Skeletal muscle satellite cell (primary cell): ENCODE measurements at regions not wholly inside any gene's neighbourhood (a gene's known extent, or its start where the extent isn't known, plus 50 kb on each side); places are given as distances from the start of the nearest gene placed in this dataset.

Experiments used
- H3K27me3 ChIP-seq: 2 replicates; pipeline ENCODE4 v1.7.0; 2013; ENCODE audit warnings: low read length; ENCODE audit not compliant: control insufficient read depth, insufficient read depth
- H3K36me3 ChIP-seq: 2 replicates; pipeline ENCODE4 v1.7.0; 2013; ENCODE audit warnings: mild to moderate bottlenecking, control low read depth, low read length; ENCODE audit not compliant: insufficient read depth
- H3K4me1 ChIP-seq: 2 replicates; pipeline ENCODE4 v1.7.0; 2013; ENCODE audit warnings: low read length; ENCODE audit not compliant: control insufficient read depth, insufficient read depth
- H3K4me2 ChIP-seq: 2 replicates; pipeline ENCODE4 v1.7.0; 2013; ENCODE audit warnings: mild to moderate bottlenecking, low read length
- H3K4me3 ChIP-seq: 2 replicates; pipeline ENCODE4 v1.7.0; 2013; ENCODE audit warnings: low read length
- H3K9ac ChIP-seq: 2 replicates; pipeline ENCODE4 v1.7.0; 2013; ENCODE audit warnings: mild to moderate bottlenecking, low read depth, low read length, moderate library complexity
- H3K9me3 ChIP-seq: replicated peaks from 2 replicates; pipeline ENCODE4 v1.7.0; 2013; ENCODE audit warnings: mild to moderate bottlenecking, control low read depth, low read length

GRCh38 chr9:28770827-28771226 is 1197.5 kb upstream of the C9orf72 start:
- Histone ChIP-seq H3K4me3 (no peak overlapping the region), H3K9me3 (no peaks in the 10 kb centered on the region), H3K36me3 (no peaks in the 10 kb centered on the region), H3K4me1 (no peaks in the 10 kb centered on the region), H3K4me2 (no peak overlapping the region), H3K27me3 (no peaks in the 10 kb centered on the region), H3K9ac (no peak overlapping the region)

GRCh38 chr9:28774433-28775235 is 1201.4 kb upstream of the C9orf72 start:
- Histone ChIP-seq H3K27me3 (no peaks in the 10 kb centered on the region), H3K4me3 (no peak overlapping the region), H3K9me3 (no peaks in the 10 kb centered on the region), H3K4me1 (no peaks in the 10 kb centered on the region), H3K9ac (no peak overlapping the region), H3K4me2 (no peak overlapping the region), H3K36me3 (no peaks in the 10 kb centered on the region)

DNA sequence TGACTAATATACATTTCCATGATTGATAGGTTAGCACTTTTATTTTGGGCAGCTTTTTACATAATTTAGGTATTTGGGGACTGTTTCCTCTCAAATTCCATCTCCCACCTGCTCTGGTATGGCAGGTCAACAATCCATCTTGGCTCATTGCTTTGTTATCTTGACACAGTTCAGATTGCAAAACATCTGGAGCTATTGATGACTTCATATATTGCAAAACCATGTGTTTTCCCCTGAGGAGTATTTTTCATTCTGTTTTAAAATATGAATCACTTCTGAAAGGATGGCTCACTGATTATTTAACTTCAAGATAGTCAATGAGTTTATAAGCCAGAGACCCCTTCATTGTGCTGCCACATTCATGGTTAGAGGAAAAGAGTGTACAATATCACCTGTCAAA is 1206.0 kb upstream of the C9orf72 start:
- Histone ChIP-seq H3K4me3 (no peak overlapping the region), H3K27me3 (no peaks in the 10 kb centered on the region), H3K4me1 (no peaks in the 10 kb centered on the region), H3K4me2 (no peak overlapping the region), H3K9ac (no peak overlapping the region), H3K36me3 (no peaks in the 10 kb centered on the region), H3K9me3 (no peaks in the 10 kb centered on the region)

- no peak overlapping the region for H3K9ac ChIP-seq
- H3K36me3 ChIP-seq = no peaks in the 10 kb centered on the region
- no peaks in the 10 kb centered on the region for H3K4me1 ChIP-seq
- H3K4me3 ChIP-seq = no peak overlapping the region
- H3K27me3 ChIP-seq = no peaks in the 10 kb centered on the region
- no peaks in the 10 kb centered on the region for H3K9me3 ChIP-seq
- H3K4me2 ChIP-seq = no peak overlapping the region
Measured at GRCh38 chr9:28781481-28781880, 1208.2 kb upstream of the C9orf72 start.

DNA sequence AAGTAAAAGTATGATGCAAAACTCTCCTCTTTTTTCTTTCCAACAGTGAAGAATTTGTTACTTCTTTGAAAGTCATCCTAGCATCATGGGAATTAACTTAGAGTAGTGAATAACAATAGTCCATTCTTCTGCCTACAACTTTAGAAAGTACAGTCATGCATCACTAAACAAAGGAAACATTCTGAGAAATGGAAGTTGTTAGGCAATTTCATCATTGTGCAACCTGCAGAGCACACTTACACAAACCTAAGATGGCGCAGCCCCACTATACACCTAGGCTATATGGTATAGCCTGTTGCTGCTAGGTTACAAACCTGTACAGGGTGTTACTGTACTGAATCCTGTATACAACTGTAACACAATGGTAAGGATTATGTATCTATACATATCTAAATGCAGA is 1209.3 kb upstream of the C9orf72 start:
- Histone ChIP-seq H3K9me3 (no peaks in the 10 kb centered on the region), H3K27me3 (no peaks in the 10 kb centered on the region), H3K4me3 (no peak overlapping the region), H3K4me2 (no peak overlapping the region), H3K9ac (no peak overlapping the region), H3K4me1 (no peaks in the 10 kb centered on the region), H3K36me3 (no peaks in the 10 kb centered on the region)

GRCh38 chr9:28792716-28793115 is 1219.4 kb upstream of the C9orf72 start:
- Histone ChIP-seq H3K9me3 (no peaks in the 10 kb centered on the region), H3K27me3 (no peaks in the 10 kb centered on the region), H3K4me1 (no peaks in the 10 kb centered on the region), H3K36me3 (no peaks in the 10 kb centered on the region), H3K9ac (no peak overlapping the region), H3K4me3 (no peak overlapping the region), H3K4me2 (no peak overlapping the region)

- no peak overlapping the region for H3K4me2 ChIP-seq
- H3K27me3 ChIP-seq = no peaks in the 10 kb centered on the region
- H3K9me3 ChIP-seq = no peaks in the 10 kb centered on the region
- no peak overlapping the region for H3K9ac ChIP-seq
- no peaks in the 10 kb centered on the region for H3K36me3 ChIP-seq
- H3K4me3 ChIP-seq = no peak overlapping the region
- no peaks in the 10 kb centered on the region for H3K4me1 ChIP-seq
Measured at GRCh38 chr9:28799876-28800275, 1226.6 kb upstream of the C9orf72 start.

DNA sequence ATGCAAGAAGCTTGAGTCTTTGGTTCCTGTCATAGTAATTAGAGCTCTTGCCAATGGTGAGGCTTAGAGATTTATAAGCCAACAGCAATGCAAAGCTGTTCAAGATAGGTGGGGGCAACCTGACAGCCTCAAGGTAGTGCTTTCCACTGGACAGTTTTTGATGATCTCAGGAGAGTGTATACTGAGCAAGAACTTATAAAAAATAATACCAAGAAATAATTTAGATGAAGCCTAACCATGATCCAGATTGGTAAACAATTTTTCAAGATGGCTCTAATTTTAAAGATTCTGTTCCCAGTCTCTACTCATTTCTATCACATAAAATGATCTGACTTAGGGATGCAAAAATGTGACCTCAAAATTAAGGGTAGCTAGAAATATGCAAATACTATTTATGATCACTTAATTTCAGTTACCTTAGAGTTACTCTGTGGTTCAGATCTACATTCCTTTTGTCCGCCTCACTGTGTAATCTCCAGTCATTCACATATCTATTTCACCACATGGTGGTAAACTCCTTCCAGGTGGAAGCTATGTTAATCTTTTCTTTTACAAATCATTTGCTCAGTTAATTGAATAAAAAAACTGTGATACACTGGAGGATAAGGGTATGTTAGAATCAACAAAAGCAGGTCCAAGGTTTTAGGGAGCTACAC is 1228.0 kb upstream of the C9orf72 start:
- H3K4me3 ChIP-seq = no peak overlapping the region
- no peaks in the 10 kb centered on the region for H3K9me3 ChIP-seq

DNA sequence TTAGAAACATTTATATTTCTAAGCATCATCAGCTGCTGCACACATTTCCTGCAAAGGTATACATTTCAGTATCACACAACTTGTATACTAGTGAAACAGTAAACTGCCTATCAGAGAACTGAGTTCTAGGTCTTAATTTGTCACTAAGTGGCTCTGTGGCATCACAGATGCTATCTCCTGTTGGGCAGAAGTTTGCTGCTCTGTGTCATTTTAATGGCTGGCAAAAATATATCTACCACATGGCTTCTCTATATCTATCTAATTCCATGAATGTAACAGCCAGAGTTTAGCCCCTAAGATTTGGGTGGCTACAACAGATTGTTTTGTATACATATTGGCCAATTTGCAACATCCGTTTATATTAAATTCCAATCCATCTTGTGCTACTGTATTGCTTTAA is 1231.9 kb upstream of the C9orf72 start:
- no peaks in the 10 kb centered on the region for H3K27me3 ChIP-seq
- H3K9me3 ChIP-seq = no peaks in the 10 kb centered on the region
- H3K4me1 ChIP-seq = no peaks in the 10 kb centered on the region
- no peak overlapping the region for H3K9ac ChIP-seq
- H3K36me3 ChIP-seq = no peaks in the 10 kb centered on the region
- H3K4me2 ChIP-seq = no peak overlapping the region
- H3K4me3 ChIP-seq = no peak overlapping the region

More for the DNA sequence above, 1228.0 kb upstream of the C9orf72 start:
- Histone ChIP-seq H3K36me3 (no peaks in the 10 kb centered on the region), H3K9ac (no peak overlapping the region), H3K27me3 (no peaks in the 10 kb centered on the region), H3K4me2 (no peak overlapping the region), H3K4me1 (no peaks in the 10 kb centered on the region)

- Histone ChIP-seq H3K27me3 (no peaks in the 10 kb centered on the region), H3K4me2 (no peak overlapping the region), H3K9me3 (no peaks in the 10 kb centered on the region), H3K4me3 (no peak overlapping the region), H3K9ac (no peak overlapping the region), H3K4me1 (no peaks in the 10 kb centered on the region), H3K36me3 (no peaks in the 10 kb centered on the region)
Measured at GRCh38 chr9:28808042-28808441, 1234.8 kb upstream of the C9orf72 start.

GRCh38 chr9:28810388-28811075 is 1237.3 kb upstream of the C9orf72 start:
- no peaks in the 10 kb centered on the region for H3K4me1 ChIP-seq
- H3K4me2 ChIP-seq = no peak overlapping the region
- H3K36me3 ChIP-seq = no peaks in the 10 kb centered on the region
- no peaks in the 10 kb centered on the region for H3K27me3 ChIP-seq
- no peak overlapping the region for H3K4me3 ChIP-seq
- no peaks in the 10 kb centered on the region for H3K9me3 ChIP-seq
- no peak overlapping the region for H3K9ac ChIP-seq
